ENCODE measurements at regions not wholly inside any gene's neighbourhood (a gene's known extent, or its start where the extent isn't known, plus 50 kb on each side); places are given as distances from the start of the nearest gene placed in this dataset.

DNA sequence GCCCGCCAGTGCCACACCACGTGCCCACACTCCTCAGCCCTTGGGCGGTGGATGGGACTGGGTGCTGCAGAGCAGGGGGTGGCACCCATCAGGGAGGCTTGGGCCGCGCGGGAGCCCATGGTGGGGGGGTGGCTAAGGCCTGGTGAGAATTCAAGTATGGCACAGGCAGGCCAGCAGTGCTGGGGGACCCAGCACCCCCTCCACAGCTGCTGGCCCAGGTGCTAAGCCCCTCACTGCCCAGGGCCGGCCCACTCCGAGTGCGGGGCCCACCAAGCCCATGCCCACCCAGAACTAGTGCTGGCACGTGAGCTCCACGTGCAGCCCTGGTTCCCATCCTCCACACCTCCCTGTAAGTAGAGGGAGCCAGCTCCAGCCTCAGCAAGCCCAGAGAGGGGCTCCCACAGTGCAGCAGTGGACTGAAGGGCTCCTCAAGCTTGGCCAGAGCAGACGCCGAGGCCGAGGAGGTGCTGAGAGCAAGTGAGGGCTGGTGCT, 1091.1 kb upstream of the GJE1 start:
- H3K4me3 ChIP-seq (ENCODE audit: low read depth, low read length): no peak overlapping the region

DNA sequence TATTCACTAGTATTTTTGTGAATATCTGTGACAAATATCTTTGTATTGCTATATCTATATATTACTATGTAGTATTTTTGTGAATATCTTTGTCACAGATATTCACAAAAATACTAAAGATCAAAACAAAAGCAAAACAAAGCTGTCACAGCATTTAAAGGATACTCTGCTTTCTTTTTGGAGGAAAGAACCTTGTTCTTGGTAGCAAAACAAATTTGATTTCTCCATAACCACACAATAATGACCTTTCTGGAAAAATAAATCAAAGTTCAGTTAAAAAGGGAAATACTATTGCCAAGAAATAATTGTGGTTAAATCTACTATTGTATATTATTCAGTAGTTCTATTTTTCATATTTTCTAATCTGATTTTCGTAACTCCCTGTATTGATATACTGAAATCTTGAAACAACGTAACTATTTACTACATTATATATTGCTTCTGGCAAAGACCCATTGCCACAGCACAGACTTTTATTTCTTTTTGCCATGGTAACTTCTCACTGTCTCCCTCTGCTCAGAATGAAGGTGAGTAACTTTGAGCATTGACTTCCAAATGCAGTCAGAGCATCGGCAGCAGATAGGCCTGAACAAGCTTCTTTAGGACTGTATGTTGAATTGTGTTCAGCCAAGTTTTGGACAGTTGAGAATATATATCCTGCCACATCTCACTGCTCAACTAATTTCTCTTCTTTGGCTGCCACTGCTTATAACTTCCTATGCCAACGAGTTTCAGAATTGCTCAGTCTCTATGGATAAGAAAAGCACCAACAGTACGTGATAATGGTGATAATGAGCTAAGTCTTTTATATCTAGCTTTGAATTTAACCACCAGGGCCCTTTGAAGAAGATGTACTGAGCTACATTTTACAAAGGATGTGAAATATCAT, 1097.2 kb upstream of the GJE1 start:
- no peak for DNase-seq (ENCODE audit: low read depth)
- H3K4me3 ChIP-seq (ENCODE audit: low read depth, low read length): no peak overlapping the region
- TF ChIP-seq, protein P1, sequence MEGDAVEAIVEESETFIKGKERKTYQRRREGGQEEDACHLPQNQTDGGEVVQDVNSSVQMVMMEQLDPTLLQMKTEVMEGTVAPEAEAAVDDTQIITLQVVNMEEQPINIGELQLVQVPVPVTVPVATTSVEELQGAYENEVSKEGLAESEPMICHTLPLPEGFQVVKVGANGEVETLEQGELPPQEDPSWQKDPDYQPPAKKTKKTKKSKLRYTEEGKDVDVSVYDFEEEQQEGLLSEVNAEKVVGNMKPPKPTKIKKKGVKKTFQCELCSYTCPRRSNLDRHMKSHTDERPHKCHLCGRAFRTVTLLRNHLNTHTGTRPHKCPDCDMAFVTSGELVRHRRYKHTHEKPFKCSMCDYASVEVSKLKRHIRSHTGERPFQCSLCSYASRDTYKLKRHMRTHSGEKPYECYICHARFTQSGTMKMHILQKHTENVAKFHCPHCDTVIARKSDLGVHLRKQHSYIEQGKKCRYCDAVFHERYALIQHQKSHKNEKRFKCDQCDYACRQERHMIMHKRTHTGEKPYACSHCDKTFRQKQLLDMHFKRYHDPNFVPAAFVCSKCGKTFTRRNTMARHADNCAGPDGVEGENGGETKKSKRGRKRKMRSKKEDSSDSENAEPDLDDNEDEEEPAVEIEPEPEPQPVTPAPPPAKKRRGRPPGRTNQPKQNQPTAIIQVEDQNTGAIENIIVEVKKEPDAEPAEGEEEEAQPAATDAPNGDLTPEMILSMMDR (IDR thresholded peaks at IDR 0.05; ENCODE audit: insufficient read depth, low read length): no peak

More for the DNA sequence above, 1091.1 kb upstream of the GJE1 start:
- DNase-seq (ENCODE audit: low read depth): no peak
- TF ChIP-seq, protein P1 (IDR thresholded peaks at IDR 0.05; ENCODE audit: insufficient read depth, low read length): no peak

DNA sequence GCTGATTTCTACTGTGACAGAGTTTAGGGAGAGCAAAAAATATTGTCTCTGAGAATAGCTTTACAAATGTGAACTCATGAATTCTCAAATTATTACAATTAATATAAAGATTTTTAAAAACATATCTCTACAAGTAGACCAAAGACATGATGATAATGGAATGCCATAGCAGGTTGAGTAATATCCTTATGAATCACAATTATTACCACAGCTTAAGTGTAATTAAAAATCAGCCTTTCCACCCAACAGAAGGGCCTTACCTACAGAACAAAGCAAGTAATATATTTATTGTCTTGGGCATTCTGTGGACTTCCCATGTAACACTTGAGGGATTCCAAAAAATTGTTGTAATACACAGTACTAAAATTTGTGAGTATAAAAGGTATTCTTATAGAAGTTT, 1099.6 kb upstream of the GJE1 start:
- TF ChIP-seq, protein P1 (IDR thresholded peaks at IDR 0.05; ENCODE audit: insufficient read depth, low read length): no peak
- no peak for DNase-seq (ENCODE audit: low read depth)
- no peak overlapping the region for H3K4me3 ChIP-seq (ENCODE audit: low read depth, low read length)

DNA sequence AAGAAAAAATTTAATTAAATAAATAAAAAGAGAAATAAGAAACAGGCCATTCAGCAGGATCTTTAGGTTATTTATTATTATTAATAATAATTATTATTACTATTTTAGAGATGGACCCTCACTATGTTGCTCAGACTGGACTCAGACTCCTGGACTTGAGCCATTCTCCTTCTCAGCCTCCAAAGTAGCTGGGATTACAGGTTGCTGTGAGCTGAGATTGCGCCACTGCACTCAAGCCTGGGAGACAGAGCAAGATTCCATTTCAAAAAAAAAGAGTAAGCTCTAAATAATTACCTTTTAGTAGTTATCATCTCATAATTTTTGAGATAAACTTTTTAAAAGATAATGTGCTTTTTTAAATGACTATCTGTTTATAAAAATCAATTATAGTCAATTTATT, 1102.8 kb upstream of the GJE1 start:
- no peak for DNase-seq (ENCODE audit: low read depth)
- H3K4me3 ChIP-seq (ENCODE audit: low read depth, low read length): no peak overlapping the region
- TF ChIP-seq, protein P1 (IDR thresholded peaks at IDR 0.05; ENCODE audit: insufficient read depth, low read length): no peak

DNA sequence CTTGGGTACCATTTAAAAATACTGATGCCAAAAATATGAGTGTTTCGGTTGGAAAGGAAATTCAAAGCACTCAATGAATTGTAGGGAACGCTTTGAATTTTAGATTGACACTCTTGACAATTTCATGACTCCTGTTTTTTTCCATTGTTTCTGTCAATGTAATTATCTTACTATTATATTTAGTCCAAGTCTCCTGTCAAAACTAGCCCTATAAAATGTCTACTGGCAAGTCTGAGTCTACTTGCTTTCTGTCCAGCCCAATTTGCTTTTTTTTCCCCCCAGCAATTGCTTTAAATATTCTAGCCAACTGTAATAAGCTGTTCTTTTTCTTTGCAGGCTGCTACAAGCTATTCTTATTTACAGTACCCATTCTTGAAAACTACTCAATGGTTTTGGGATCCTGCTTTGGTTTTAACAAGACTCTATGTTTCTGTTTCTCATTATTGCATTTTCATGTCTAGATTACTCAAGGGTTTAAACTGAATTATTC, 1103.9 kb upstream of the GJE1 start:
- DNase-seq (ENCODE audit: low read depth): no peak

DNA sequence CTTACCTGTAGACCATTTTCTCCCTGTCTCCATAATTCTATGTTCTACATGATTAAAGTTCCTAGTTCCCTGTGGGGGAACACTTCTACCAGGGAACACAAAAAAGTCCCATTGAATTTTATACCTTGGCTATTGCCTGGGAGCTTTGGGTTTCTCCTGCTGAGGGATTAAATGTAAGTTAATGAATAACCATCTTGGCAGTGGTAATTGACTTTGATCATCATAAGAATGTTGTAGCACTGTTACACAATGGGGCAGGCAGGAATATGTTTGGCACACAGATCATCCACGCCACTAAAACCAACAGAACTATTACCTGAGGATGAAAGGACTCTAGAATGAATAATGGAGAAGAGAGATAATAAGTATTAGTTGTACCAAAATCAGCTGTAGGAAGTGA, 1106.2 kb upstream of the GJE1 start:
- no peak overlapping the region for H3K4me3 ChIP-seq (ENCODE audit: low read depth, low read length)
- DNase-seq (ENCODE audit: low read depth): no peak
- TF ChIP-seq, protein P1 (IDR thresholded peaks at IDR 0.05; ENCODE audit: insufficient read depth, low read length): no peak

More for the DNA sequence above, 1103.9 kb upstream of the GJE1 start:
- TF ChIP-seq, protein P1 (IDR thresholded peaks at IDR 0.05; ENCODE audit: insufficient read depth, low read length): no peak
- no peak overlapping the region for H3K4me3 ChIP-seq (ENCODE audit: low read depth, low read length)
